ENCODE measurements at regions not wholly inside any gene's neighbourhood (a gene's known extent, or its start where the extent isn't known, plus 50 kb on each side); places are given as distances from the start of the nearest gene placed in this dataset.
A peak's percentile ranks its signal among the peaks of the same experiment; 100 is the strongest.

DNA sequence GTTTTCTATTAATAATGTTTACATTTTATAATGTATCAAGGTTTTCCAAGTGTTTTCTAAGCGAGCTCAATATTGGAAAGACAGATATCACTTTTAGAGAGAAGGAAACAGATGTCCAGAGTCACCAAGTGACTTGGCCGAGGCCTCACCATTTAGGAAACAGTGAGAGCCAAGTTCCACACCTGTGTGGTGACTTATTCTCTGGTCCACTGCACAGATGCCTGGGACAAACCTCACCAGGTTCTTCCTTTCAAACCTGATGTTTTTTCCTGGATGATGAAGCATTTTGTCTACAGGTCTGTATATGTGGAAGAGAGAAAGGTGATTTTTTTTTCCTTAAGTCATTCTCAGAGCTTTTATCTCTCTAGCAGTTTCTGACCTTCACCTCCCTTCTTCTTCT lies 280.7 kb downstream of the LPIN1 start:
- no peaks in the 10 kb centered on the region for H3K9me3 Mint-ChIP-seq
- H3K27me3 Mint-ChIP-seq: no peaks in the 10 kb centered on the region
- no peak for ATAC-seq (replicated peaks)
- no peaks in the 10 kb centered on the region for H3K36me3 Mint-ChIP-seq (ENCODE audit: low read depth)
- H3K4me3 Mint-ChIP-seq: no peak overlapping the region
- no peaks in the 10 kb centered on the region for H3K4me1 Mint-ChIP-seq
- H3K27ac Mint-ChIP-seq: no peak overlapping the region

DNA sequence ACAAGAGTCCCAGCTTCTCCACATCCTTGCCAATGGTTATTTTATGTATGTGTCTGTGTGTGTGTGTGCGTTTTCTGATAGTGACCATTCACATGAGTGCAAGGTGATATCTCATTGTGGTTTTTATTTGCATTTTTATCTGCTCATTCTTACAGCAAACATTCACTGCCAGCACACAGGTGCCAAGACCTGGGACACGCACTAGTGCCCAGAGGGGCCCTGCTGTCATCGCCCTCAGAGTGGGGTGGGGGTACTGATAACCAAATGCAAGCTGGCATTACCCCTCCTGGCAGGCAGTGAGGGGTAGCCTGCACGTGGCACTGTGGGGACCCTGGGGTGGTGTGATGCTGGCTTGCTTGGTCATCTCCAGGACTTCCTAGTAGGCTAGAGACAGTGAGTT lies 285.4 kb downstream of the LPIN1 start:
- no peak for ATAC-seq (replicated peaks)
- H3K9me3 Mint-ChIP-seq: no peaks in the 10 kb centered on the region
- H3K4me3 Mint-ChIP-seq: no peak overlapping the region
- H3K4me1 Mint-ChIP-seq: peaks cover 9% of the 10 kb centered on the region
- no peak overlapping the region for H3K27ac Mint-ChIP-seq
- H3K27me3 Mint-ChIP-seq: no peaks in the 10 kb centered on the region
- no peaks in the 10 kb centered on the region for H3K36me3 Mint-ChIP-seq (ENCODE audit: low read depth)

DNA sequence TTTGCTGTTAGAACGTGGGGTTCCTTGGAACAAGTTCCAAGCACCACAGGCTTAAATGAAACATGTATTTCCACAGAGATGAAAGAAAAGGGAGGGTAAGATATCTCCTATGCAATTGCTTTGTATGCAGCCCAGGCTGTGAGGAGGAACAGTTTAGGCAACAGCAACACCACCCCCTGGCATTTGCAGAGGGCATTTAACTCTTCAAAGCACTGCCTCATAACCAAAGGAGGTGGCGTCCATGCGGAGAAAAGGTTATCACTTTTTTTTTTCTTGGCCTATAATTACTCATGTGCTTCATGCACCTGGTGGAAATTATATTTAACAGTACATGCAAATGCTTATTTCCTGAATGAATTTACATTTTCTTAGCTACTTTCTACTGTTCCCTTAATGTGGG lies 286.0 kb downstream of the LPIN1 start:
- H3K27me3 Mint-ChIP-seq: no peaks in the 10 kb centered on the region
- no peaks in the 10 kb centered on the region for H3K36me3 Mint-ChIP-seq (ENCODE audit: low read depth)
- H3K9me3 Mint-ChIP-seq: no peaks in the 10 kb centered on the region
- H3K27ac Mint-ChIP-seq: no peak overlapping the region
- peaks cover 14% of the 10 kb centered on the region for H3K4me1 Mint-ChIP-seq
- no peak for ATAC-seq (replicated peaks)
- H3K4me3 Mint-ChIP-seq: no peak overlapping the region

DNA sequence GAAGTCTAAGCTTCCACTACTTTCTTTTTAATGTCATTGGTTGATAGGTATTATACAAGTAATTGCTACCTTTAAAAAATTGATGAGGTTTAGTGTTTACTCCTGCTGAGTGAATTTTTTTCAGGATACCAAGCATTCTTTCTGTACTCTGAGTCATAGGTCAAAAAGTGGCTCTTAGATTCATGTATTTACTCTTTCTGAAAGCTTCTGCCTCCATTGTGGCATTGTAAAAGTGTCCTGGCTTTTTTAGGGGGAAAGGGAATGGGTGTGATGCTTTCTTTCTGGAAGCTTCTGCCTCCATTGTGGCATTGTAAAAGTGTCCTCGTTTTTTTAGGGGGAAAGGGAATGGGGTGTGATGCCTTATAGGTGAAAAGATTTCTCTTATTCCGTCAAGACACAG lies 286.5 kb downstream of the LPIN1 start:
- Mint-ChIP-seq H3K27me3 (no peaks in the 10 kb centered on the region), H3K4me3 (no peak overlapping the region), H3K27ac (no peak overlapping the region), H3K36me3 (ENCODE audit: low read depth) (no peaks in the 10 kb centered on the region), H3K4me1 (peaks cover 17% of the 10 kb centered on the region), H3K9me3 (no peaks in the 10 kb centered on the region)
- no peak for ATAC-seq (replicated peaks)

DNA sequence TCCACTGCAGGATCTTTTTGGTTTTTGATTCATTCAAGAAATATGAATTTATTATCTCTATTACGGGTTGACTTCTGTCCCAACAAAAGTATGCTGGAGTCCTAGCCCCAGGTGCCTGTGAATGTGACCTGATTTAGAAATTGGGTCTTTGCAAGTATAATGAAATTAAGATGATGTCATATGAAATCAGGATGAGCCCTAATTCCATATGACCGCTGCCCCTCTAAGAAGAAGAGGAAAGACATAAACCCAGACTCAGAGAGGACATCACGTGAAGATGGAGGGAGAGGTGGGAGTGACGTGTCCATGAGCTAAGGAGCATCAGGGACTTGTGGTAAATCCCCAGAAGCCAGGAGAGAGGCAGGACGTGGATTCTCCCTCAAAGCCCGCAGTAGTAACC lies 287.1 kb downstream of the LPIN1 start:
- Mint-ChIP-seq H3K27ac (no peak overlapping the region), H3K4me1 (peaks cover 17% of the 10 kb centered on the region), H3K36me3 (ENCODE audit: low read depth) (no peaks in the 10 kb centered on the region), H3K9me3 (no peaks in the 10 kb centered on the region), H3K4me3 (no peak overlapping the region), H3K27me3 (no peaks in the 10 kb centered on the region)
- no peak for ATAC-seq (replicated peaks)

DNA sequence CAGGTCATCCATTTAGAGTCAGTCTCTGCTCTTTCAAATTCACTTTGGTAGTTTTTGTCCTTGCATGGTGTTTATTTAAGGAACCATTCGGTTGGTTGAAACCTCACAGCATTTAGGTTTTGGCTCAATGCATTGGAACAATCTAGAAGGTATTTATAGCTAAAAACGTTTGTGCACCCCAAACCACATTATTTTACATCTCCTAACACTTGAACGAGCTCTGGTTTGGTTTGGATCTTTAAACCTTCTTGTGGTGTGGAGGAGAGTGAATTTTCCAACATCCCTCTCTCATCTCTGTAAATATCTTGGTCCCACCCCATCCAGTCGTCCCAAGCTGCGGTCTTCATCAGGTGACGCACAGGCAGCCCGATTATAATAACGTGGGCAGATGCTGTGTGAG lies 287.9 kb downstream of the LPIN1 start:
- Mint-ChIP-seq H3K4me1 (peaks cover 17% of the 10 kb centered on the region), H3K9me3 (no peaks in the 10 kb centered on the region), H3K36me3 (ENCODE audit: low read depth) (no peaks in the 10 kb centered on the region), H3K4me3 (no peak overlapping the region), H3K27me3 (no peaks in the 10 kb centered on the region), H3K27ac (no peak overlapping the region)
- ATAC-seq (replicated peaks): no peak

DNA sequence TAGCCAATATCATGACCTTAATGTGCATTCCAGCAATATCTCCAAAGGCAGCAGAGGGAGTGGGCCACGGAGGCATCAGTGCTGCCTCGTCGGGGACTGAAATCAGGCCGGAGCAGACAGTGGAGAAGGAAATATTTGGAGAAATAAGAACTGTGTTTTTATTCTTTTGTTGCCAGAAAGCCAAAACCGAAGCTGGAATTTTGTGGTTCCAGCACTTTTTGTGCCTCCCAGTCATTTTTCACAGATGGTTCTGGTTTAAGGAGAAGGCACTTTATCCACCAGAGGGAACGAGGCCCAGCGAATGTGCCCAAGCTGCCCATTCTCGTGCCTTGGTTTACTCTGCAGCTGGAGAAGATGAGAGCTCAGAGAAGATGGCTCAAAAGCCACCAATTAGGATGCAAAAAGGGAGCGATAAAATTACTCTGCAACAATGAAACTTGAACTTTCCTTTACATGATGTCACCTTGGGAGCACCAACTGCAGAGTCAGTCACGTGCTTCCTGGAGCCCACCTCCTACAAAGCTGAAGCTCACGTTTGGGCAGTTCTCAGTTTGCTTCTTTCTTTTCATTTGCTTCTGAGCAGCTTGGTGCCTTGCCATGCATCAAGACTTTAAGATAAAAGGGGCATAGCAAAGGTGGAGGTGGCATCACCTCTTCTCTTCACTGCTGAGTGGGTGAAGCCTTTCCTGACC lies 288.7 kb downstream of the LPIN1 start:
- Mint-ChIP-seq H3K9me3 (no peaks in the 10 kb centered on the region), H3K36me3 (ENCODE audit: low read depth) (no peaks in the 10 kb centered on the region), H3K27ac (no peak overlapping the region), H3K27me3 (no peaks in the 10 kb centered on the region), H3K4me1 (peaks cover 17% of the 10 kb centered on the region), H3K4me3 (no peak overlapping the region)
- ATAC-seq (replicated peaks): no peak

DNA sequence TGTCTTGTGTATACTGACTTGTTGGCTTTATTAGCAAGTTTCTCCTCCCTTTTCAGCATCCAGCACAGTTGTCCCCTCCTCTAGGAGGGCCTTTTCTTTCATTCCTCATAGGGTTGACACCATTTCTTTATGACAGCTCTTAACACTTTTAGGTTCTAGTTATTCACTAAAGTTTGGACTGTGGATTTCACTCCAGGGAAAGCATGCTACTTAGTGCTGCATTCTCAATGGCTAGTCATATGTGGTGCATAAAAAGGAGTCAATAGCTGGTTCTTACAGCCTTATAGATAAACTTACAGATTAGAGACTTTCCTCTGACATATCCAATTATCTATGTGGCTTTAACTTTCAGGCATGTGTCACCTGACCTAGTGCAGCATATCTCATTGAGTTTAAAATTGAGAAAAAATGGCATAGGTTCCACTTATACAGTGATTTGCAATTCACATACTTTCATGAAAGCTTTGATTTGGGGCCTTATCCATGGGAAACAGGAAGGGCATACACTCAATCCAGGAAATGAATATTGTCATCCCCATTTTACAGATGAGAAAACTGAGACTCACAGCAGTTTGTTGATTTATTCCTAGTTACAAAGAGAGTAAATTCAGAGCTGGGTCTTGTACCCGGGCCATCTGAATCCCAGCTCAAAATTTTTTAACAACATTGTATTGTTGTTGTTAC lies 289.7 kb downstream of the LPIN1 start:
- no peaks in the 10 kb centered on the region for H3K36me3 Mint-ChIP-seq (ENCODE audit: low read depth)
- H3K4me1 Mint-ChIP-seq: peaks cover 17% of the 10 kb centered on the region
- no peaks in the 10 kb centered on the region for H3K27me3 Mint-ChIP-seq
- no peak overlapping the region for H3K27ac Mint-ChIP-seq
- no peak for ATAC-seq (replicated peaks)
- peak overlapping the region; percentile 10 for H3K4me3 Mint-ChIP-seq
- no peaks in the 10 kb centered on the region for H3K9me3 Mint-ChIP-seq

DNA sequence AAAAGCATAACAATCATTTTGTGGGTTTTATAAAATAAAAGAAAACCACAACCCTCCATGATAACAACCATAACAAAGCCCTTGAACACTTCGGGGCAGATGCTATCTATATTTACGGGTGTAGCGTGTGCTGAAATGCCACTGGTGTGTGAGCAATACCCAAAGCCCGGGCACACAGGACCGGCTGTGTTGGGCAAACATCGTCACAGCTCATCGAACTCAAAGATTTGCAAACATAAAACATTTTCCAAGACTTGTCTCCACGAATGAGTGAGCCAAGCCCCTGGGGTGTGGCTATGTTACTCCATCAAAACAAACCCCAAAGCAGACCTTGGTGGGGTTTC lies 290.2 kb downstream of the LPIN1 start:
- peaks cover 4% of the 10 kb centered on the region for H3K9me3 Mint-ChIP-seq
- H3K4me1 Mint-ChIP-seq: peaks cover 17% of the 10 kb centered on the region
- H3K27ac Mint-ChIP-seq: peak overlapping the region; percentile 30
- no peaks in the 10 kb centered on the region for H3K27me3 Mint-ChIP-seq
- ATAC-seq (replicated peaks): peak; percentile 37
- peak overlapping the region; percentile 10 for H3K4me3 Mint-ChIP-seq
- H3K36me3 Mint-ChIP-seq (ENCODE audit: low read depth): no peaks in the 10 kb centered on the region

DNA sequence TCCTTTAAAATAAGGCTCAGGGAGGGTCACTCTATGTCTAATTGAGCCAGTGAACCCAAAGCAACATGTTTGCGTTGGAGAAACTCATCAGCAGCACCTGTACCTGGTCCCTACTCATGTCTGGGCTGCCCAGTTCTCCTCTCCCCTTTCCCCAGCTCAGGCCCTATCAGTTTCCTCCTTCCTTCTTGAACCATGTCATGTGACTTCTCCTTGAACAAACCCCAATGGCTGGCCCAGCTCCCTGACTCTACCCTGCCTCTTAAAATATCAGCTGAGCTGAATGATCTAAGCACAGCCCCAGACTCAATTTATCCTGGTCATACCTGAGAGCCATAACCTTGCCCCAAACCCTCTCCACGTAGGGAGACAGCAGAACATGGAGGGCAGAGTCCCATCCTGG lies 290.9 kb downstream of the LPIN1 start:
- Mint-ChIP-seq H3K4me3 (no peak overlapping the region), H3K4me1 (peaks cover 17% of the 10 kb centered on the region), H3K27me3 (no peaks in the 10 kb centered on the region), H3K27ac (no peak overlapping the region), H3K36me3 (ENCODE audit: low read depth) (no peaks in the 10 kb centered on the region), H3K9me3 (peaks cover 5% of the 10 kb centered on the region)
- no peak for ATAC-seq (replicated peaks)

DNA sequence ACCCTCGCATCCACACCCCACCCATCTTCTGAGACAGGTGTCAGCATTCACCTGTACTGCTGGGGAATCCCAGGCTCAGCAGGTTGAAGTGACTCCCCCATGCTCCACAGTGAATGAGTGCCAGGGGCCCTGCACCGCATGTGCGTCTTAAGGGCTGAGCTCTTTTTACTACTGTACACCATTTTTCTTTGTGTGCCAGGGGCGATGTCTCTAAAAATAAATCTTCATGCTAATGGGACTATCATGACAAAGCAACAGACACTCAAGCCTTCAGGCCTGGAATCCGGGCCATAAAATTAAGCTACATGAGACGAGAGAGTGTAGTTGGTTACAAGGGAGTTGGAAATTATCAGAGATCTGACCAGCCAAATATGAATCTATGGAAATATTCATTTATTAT lies 294.8 kb downstream of the LPIN1 start:
- no peak overlapping the region for H3K4me3 Mint-ChIP-seq
- peaks cover 30% of the 10 kb centered on the region for H3K4me1 Mint-ChIP-seq
- no peak for ATAC-seq (replicated peaks)
- peaks cover 9% of the 10 kb centered on the region for H3K9me3 Mint-ChIP-seq
- H3K27ac Mint-ChIP-seq: no peak overlapping the region
- no peaks in the 10 kb centered on the region for H3K27me3 Mint-ChIP-seq
- H3K36me3 Mint-ChIP-seq (ENCODE audit: low read depth): no peaks in the 10 kb centered on the region

DNA sequence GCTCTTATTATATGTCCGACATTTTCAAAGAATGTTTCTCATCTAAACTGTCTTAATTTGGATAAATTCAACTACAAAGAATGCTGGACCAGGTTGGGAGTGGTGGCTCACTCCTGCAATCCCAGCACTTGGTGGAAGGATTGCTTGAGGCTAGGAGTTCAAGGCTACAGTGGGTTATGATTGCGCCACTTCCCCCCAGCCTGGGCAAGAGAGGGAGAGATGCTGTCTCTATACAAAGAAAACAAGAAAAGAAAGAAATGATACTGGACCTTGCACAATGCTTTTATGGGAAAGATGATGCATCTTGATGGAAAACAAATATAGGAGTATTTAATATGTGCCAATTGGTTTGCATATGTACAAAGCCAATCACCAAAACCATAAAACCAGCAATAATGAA lies 296.7 kb downstream of the LPIN1 start:
- Mint-ChIP-seq H3K36me3 (ENCODE audit: low read depth) (no peaks in the 10 kb centered on the region), H3K9me3 (peaks cover 9% of the 10 kb centered on the region), H3K4me3 (no peak overlapping the region), H3K4me1 (peaks cover 19% of the 10 kb centered on the region), H3K27me3 (no peaks in the 10 kb centered on the region), H3K27ac (no peak overlapping the region)
- ATAC-seq (replicated peaks): no peak

DNA sequence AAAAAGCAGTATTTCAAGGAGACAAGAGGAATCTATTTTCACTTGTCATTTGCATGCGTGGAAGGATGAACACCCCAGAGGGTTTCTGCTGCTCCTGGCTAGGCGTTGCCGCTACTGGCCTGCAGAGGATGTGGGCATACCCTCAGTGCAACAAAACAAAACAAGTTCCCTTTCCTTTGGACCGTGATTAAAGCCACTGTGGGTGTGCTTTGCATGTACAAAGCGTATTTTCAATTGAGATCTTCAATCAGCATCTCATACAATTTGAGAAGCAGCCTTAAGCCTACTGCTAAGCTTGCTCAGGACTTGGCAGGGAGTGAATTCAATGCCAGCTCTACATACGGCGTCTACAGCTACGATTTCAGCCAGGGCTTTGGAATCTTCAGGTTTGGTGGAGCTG lies 298.4 kb downstream of the LPIN1 start:
- no peak overlapping the region for H3K27ac Mint-ChIP-seq
- H3K36me3 Mint-ChIP-seq (ENCODE audit: low read depth): no peaks in the 10 kb centered on the region
- peak; percentile 44 for ATAC-seq (replicated peaks)
- no peaks in the 10 kb centered on the region for H3K27me3 Mint-ChIP-seq
- H3K4me3 Mint-ChIP-seq: peak overlapping the region; percentile 13
- peaks cover 9% of the 10 kb centered on the region for H3K9me3 Mint-ChIP-seq
- peaks cover 19% of the 10 kb centered on the region for H3K4me1 Mint-ChIP-seq

DNA sequence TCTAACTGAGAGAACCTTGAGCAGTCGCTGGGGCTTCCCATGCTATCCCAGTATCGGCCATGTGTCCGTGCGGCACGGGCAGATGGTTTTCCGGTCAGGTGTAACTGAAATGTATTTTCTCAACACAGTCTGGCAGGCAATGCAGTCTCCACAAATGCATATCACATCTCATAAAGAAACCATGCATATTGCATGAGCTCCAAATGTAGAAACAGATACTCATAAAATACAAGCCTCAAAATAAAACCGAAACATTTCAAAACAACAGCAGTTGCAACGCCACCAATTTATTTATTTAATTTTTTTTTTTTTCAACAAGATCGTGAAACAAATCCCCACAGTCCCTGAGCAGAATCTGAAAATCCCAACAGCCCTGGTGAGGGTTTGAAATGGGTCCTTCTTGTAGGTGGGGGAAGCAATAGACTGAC lies 299.4 kb downstream of the LPIN1 start:
- Mint-ChIP-seq H3K4me1 (peaks cover 19% of the 10 kb centered on the region), H3K36me3 (ENCODE audit: low read depth) (no peaks in the 10 kb centered on the region), H3K9me3 (peaks cover 9% of the 10 kb centered on the region), H3K4me3 (no peak overlapping the region), H3K27ac (no peak overlapping the region), H3K27me3 (no peaks in the 10 kb centered on the region)
- no peak for ATAC-seq (replicated peaks)

DNA sequence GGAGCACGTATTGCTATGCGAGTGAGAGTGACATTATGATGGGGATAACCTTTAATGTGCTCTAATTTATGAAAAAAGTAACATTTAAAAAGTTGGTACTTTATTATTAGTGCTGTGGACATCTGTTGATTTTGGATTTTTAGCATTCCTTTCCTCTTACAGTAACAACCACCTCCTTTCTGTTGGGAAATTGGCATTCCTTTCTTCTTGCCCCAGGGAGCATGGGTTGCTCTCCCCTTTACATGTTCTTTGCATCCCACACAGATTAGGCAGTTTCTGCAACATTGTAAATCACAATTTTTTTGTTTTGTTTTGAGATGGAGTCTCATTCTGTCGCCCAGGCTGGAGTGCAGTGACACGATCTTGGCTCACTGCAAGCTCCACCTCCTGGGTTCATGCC lies 300.2 kb downstream of the LPIN1 start:
- Mint-ChIP-seq H3K4me1 (peaks cover 19% of the 10 kb centered on the region), H3K9me3 (peaks cover 5% of the 10 kb centered on the region), H3K36me3 (ENCODE audit: low read depth) (no peaks in the 10 kb centered on the region), H3K27ac (no peak overlapping the region), H3K27me3 (no peaks in the 10 kb centered on the region), H3K4me3 (no peak overlapping the region)
- ATAC-seq (replicated peaks): no peak
